ENCODE measurements at regions not wholly inside any gene's neighbourhood (a gene's known extent, or its start where the extent isn't known, plus 50 kb on each side); places are given as distances from the start of the nearest gene placed in this dataset.

- no peak for DNase-seq
Measured at GRCh38 chr6:56708810-56709597, 66.3 kb upstream of the DST start.

DNA sequence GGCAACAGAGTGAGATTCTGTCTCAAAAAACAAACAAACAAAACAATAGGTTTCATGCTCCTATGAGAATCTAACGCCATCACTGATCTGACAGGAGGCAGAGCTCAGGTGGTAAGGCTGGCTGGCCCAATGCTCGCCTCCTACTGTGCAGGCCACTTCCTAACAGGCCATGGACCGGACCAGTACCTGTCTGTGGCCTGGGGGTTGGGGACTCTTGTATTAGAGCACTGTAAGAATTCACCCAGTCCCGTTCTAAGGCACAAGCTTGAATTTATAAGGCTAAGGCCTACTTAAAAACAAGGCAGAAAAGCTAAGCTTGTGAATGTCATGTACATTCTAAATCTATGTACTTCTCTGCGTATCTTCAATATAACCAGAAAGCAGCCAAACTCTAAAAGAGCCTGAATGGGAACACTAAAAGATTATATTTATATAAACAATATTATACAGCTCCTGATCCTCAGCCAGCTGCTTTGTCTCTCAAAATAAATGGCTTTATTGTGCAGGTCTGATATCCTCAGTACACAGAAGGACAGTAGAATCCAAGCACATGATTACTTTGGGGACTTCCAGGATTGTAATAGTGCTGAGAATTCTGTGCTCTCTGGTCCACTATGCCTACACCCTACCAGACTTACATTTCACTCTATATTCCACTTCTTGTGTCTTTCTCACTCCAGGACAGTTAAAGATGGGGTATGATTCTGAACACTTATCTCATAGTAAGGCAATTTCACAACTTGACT is 64.5 kb upstream of the DST start:
- no peak for DNase-seq

- DNase-seq: no peak
Measured at GRCh38 chr6:56699066-56699654, 56.5 kb upstream of the DST start.

DNA sequence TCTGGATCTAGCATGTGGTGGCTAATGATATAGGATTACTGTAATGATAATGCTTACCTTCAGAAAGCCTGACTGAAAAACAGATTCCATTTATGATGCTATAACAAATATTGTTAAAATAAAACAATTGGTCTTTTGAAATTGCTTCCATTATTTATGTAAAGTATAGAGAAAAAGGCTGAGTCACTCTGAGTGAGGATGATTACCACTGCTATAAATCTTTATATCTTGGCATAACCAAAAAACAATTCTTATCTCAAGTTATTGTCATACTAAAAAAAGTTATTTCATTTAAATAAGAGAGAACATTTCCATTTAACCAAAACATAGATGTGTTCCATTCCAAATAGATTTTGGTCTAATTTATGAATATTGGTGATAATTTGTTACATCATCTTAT is 53.0 kb upstream of the DST start:
- no peak for DNase-seq

GRCh38 chr6:56694002-56694401 is 51.3 kb upstream of the DST start:
- no peak for DNase-seq

DNA sequence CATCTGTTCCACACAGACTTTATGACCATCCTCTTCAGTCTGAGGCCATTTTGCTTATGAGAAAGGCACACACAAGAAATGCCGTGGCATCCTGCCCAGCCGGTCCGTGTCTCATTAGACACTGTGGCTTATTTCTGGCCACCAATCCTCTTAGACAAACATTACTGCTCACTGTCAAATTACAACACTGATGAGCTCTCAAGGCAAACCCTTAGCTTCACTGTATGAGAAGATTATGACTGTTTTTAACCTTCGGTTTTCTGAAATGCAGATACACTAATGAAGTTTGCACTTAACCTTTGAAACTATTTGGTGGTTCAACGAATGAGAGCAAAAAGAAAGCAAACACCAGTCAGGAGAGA is 50.5 kb upstream of the DST start:
- DNase-seq: no peak

GRCh38 chr6:56692523-56693245 is 50.0 kb upstream of the DST start:
- DNase-seq: no peak
